ENCODE measurements at regions not wholly inside any gene's neighbourhood (a gene's known extent, or its start where the extent isn't known, plus 50 kb on each side); places are given as distances from the start of the nearest gene placed in this dataset.
"Not testable (repeated sequence)": the region's sequence is repeated elsewhere in the genome, so short reads cannot be mapped to it uniquely, and the experiment has no call there.

GRCh38 chr14:105694961-105695360 lies 168.6 kb downstream of the TMEM121 start:
- no peak for DNase-seq (ENCODE audit: low read depth in 3 of 3)

GRCh38 chr14:105696388-105696787 lies 170.0 kb downstream of the TMEM121 start:
- not testable (repeated sequence) for DNase-seq (ENCODE audit: low read depth in 3 of 3)

DNA sequence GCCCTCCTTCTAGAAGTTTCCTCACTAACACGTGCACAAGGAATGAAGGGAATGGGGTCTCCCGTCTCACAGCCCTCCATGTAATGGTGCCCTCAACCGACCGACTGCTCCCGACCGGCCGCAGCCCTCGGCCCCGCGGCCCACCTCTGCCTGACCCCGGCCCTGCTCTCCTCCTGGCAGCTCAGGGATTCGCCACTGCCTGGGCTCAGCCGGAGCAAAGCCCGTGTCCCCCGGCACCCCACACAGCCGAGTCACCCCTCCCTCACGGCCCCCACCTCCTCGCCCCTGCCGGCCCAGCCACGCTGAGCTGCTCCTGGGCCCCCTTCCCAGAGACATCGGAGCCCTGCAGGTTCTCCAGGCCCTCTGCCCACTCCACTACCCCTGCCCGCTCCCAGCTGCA lies 171.0 kb downstream of the TMEM121 start:
- not testable (repeated sequence) for DNase-seq (ENCODE audit: low read depth in 3 of 3)

DNA sequence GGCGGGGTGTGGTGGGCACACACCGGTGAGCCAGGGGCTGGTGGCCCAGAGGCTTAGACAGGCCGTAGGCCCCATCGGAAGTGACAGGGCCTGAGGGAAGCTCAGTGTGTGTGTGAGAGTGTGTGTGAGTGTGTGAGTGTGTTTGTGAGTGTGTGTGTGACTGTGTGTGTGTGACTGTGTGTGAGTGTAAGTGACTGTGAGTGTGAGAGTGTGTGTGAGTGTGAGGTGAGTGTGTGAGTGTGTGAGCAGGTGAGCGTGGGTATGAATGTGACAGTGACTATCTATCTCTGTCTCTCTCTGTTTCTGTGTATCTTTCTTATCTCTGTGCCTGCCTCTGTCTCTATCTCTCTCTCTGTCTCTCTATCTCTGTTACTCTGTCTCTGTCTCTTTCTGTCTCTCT lies 171.6 kb downstream of the TMEM121 start:
- not testable (repeated sequence) for DNase-seq (ENCODE audit: low read depth in 3 of 3)

GRCh38 chr14:105698940-105699556 lies 172.7 kb downstream of the TMEM121 start:
- not testable (repeated sequence) for DNase-seq (ENCODE audit: low read depth in 3 of 3)

GRCh38 chr14:105699706-105700105 lies 173.3 kb downstream of the TMEM121 start:
- DNase-seq (ENCODE audit: low read depth in 3 of 3), result not testable (repeated sequence)

- not testable (repeated sequence) for DNase-seq (ENCODE audit: low read depth in 3 of 3)
Measured at GRCh38 chr14:105700146-105700545, 173.8 kb downstream of the TMEM121 start.

- no peak for DNase-seq (ENCODE audit: low read depth in 3 of 3)
Measured at GRCh38 chr14:105700622-105701288, 174.4 kb downstream of the TMEM121 start.

- no peak for DNase-seq (ENCODE audit: low read depth in 3 of 3)
Measured at GRCh38 chr14:105701456-105702274, 175.3 kb downstream of the TMEM121 start.

DNA sequence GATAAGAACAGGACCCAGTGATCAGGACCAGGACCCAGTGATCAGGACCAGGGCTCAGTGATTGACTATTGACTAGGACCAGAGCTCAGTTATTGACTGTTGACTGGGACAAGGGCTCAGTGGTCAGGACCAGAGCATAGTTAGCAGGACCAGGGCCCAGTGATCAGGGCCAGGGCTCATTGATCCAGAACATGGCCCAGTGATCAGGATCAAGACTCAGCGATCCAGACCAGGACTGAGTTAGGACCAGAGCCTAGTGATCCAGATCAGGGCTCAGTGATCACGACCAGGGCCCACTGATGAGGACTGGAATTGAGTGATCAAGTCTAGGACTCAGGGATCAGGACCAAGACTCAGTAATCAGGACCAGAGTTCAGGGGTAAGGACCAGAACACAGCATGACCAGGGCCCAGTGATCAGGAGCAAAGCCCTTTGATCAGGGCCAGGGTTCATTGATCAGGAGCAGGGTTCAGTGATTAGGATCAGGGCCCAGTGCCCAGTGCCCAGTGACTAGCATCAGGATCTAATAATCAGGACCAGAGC lies 176.0 kb downstream of the TMEM121 start:
- DNase-seq (ENCODE audit: low read depth in 3 of 3), result no peak

GRCh38 chr14:105703044-105703665 lies 176.8 kb downstream of the TMEM121 start:
- DNase-seq (ENCODE audit: low read depth in 3 of 3), result not testable (repeated sequence)

DNA sequence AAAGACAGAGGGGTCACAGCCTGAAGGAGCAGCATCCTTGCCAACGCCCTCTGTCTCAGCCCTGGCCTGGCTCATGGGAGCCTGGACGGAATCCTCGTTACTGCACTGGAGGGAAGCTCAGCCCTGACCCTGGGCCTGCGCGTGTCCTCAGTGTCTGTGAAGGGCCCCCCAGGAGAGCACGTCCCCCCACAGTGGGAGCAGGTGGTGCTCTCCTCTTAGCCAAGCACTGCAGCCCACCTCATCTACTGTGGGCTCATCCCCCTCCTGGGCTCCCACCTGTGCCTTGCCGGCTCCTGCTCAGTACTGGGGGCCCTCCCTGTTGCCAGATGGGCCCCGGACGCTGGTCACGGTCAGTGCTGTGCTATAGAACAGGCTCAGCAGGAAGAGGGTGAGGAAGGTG lies 177.7 kb downstream of the TMEM121 start:
- not testable (repeated sequence) for DNase-seq (ENCODE audit: low read depth in 3 of 3)

DNA sequence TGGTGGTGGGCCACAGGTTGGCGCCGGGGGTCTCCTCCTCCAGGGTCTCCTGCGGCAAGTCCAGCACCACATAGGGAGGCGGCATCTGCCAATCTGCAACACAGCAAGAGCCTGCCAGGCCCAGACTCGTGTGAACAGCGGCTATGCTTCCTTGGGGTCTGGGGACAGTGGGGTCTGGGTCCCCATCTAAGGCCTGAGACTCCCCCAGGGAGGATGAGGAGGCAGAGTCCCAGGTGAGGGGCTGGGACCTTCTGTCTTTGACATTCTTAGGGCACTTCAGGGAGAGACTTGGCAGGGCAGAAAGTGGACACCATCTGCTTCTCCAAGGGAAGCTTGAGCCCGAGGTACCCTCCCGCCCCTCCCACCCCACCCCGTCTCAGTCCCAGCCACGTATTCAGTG lies 178.1 kb downstream of the TMEM121 start:
- DNase-seq (ENCODE audit: low read depth in 3 of 3), result not testable (repeated sequence)

DNA sequence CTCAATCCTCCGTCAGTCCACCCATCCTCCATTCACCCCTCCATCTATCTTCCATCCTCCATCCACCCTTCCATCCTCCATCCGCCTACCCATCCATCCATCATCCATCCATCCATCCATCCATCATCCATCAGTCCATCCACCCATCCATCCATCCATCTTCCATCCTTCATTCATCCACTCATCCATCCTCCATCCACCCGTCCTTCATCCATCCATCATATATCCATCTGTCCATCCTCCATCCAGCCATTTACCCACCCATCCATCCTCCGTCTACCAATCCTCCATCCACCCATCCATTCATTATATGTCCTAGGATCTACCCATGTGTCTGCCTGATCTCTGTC lies 179.1 kb downstream of the TMEM121 start:
- not testable (repeated sequence) for DNase-seq (ENCODE audit: low read depth in 3 of 3)

DNA sequence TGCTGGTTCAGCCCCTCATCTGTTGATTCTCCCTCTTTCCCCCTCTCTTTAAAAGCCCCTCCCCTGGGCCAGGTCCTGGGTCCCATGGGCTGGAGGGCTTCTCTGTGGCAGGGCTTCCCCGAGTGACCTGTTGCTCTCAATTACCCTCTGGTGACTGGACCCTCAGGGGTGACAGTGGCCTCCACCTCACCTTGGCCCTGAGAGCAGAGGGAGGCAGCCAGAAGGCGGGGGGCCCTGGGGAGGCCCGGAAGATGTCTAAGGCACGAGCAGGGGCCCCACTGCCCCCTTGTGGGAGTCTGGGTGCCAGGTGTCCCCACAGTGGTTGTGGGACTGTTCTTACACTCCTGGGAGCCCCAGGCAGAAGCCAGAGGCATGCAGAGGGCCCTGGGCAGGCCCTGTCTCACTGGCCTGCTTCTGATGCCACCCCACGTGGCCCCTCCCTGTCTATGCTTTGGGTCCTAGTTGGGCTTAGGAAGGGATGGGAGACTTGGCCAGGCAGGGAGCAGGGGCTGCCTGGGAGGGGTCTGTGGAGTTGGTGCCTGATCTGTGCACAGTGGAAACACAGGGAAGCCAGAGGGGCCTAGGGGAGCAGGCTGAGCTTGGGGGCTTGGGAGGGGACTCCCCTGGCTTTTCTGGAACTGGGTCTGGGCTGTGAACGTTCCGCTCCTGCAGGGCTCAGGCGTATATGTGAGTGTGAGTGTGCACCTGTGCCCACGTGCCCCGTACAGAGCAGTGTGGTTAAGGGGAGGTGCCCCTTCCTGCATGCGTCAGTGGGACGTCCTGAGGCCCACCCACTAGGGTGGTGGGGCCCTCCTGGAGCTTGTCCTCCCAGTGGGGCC lies 179.7 kb downstream of the TMEM121 start:
- not testable (repeated sequence) for DNase-seq (ENCODE audit: low read depth in 3 of 3)

DNA sequence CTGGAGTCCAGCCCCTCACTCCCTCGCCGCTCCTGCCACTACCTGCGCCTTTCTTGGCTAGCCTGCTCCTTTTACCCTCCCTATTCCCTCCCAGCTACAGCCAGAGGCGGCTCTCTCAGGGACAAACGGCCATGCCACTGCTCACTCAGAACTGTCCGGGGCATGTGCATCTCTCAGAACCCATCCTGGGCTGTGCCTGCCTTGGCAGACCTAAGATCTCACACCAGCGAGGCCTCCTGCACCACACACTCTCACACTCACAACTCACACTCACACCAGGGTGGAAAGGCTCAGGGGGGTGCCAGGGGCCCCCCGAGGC lies 180.3 kb downstream of the TMEM121 start:
- not testable (repeated sequence) for DNase-seq (ENCODE audit: low read depth in 3 of 3)

- not testable (repeated sequence) for DNase-seq (ENCODE audit: low read depth in 3 of 3)
Measured at GRCh38 chr14:105707099-105707498, 180.7 kb downstream of the TMEM121 start.

- DNase-seq (ENCODE audit: low read depth in 3 of 3), result not testable (repeated sequence)
Measured at GRCh38 chr14:105707723-105708151, 181.4 kb downstream of the TMEM121 start.

DNA sequence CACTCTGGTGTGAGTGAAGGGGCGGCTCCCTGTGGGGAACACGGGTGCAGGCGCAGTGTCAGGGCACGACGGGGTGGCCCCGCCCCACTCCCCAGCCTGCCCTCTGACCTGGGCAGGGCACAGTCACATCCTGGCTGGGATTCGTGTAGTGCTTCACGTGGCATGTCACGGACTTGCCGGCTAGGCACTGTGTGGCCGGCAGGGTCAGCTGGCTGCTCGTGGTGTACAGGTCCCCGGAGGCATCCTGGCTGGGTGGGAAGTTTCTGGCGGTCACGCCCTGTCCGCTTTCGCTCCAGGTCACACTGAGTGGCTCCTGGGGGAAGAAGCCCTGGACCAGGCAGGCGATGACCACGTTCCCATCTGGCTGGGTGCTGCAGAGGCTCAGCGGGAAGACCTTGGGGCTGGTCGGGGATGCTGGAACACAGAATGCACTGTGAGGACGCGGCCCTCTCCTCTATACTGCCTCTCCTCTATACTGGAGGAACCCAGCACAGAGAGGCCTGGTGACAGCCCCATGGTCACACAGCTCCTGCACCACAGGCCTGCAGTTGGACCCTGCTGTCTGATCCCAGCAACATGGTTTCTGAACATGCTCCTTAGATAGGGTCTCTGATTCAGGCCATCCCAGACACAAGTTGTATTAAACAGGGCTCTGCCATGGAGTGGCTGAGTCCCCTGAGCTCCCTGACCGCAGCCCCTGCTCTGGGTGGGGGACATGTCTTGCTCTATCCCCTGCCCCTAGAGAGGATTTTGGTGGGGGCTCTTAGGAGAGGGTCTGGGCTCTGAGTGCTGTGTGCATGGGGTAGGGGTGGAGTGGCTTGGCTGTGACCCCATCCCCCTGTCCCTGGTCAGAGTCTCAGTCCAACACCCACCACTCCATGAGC lies 182.1 kb downstream of the TMEM121 start:
- not testable (repeated sequence) for DNase-seq (ENCODE audit: low read depth in 3 of 3)

Data from stimulated activated CD4-positive, alpha-beta T cell treated with anti-CD3 and anti-CD28 coated beads, TNF-alpha, amount 100 ng/mL, for 48 hours (primary cell).